Stimulated activated CD4-positive, alpha-beta T cell treated with anti-CD3 and anti-CD28 coated beads, Interleukin-15, amount 100 ng/mL, for 1 hour (primary cell): ENCODE measurements at regions not wholly inside any gene's neighbourhood (a gene's known extent, or its start where the extent isn't known, plus 50 kb on each side); places are given as distances from the start of the nearest gene placed in this dataset.

Experiments used
- DNase-seq, 2 donors: peaks; one replicate each; pipeline ENCODE4 v3.0.0-alpha.2; 2020; ENCODE audit warnings: low read depth in 1 of 2, low spot score in 1 of 2

DNA sequence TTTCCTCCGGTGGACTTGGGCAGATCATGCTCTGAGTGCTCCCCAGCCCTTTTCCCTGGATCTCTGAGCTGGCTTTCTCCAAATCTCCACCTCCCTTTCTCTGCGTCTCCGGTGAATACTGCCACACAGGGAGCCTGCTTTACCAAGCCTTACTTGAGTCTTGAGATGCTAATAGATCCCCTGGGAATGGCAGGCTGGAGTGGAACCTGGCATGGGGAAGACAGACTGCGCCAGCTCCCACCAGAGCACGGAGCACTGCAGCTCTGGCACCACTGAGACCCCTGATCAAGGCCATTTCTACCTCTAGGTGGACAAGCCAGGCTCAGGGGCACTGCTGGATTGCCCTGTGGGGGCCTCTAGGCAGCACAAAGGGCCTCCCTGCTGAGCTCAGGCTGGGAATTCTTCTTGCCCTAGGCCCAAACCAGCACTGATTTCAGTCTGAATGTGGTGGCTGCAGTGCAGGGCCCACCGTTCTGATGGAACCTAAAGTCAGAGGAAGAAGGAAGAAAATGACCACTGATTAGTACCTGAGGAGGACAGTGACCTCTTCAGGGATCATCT, 74.3 kb upstream of the CRHR1 start:
- DNase-seq = no peak

DNA sequence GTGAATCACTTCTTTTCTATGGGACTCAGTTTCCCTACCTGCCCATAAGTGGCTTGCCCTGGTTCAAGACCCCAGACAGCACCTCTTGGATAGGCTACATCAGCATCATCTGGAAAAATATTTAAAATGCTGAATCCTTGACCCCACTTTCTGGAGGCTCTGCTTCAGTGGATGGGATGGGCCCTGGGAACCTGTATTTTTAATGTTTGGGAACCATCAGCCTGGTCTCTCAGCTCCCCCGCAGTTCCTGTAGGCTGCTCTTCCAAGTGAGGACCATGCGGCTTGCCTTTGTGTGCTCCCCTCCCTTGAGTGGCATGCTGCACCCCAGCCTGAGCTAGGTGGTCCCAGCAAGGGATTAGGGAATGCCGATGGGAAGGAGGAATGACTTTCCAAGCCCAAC, 68.3 kb upstream of the CRHR1 start:
- DNase-seq = no peak

DNA sequence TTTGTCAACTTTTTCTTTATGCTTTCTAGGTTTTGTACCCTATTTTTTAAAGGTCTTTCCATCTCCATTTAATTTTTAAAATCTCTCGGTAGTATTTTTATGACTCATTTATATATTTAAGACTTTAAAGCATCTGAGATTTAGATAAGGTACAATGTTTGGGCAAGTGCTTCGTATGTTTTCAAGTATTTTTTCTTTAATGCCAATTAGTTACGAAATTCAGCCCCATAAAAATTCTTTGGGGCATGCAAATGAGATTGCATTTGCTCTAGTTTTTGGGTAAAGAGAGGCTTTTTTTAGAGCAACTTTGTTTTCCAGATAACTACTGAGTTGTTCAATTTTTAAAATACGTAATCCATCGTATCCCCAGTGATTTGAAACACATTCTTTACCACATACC, 65.3 kb upstream of the CRHR1 start:
- no peak for DNase-seq

DNA sequence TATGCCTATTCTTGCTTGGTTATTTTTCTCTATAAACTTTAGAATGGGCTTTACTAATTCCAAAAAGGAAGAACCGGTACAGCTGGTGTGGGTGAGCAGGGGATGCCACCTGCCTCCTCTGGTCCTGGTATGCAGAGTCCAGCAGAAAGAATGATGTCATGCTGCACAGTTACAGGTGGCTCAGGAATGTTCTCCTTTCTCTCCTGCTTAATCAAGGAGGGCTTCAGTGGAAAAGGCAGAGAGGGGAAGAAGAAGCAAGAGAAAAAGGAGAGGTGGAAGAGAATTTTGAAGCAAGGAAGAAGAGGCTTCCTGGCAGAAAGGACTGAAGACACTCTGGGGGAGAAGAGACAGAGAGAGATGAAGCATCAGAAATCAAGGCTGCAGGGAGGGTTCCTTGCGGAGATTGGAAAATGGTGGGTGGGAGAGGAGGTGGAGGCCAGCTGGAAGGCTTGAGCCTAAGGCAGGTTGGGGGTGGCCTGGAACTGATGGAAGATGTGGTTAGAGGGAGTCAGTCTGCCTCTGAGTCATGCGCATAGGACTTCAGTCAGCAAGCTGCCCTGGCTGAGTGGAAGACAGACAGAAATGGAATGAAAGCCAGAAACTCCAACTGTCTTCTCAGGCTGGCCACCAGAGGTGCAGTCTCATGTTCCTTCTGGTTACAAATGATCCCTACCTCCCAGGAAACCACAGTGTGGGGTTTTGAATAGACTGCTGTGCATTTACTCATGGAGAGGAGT, 64.6 kb upstream of the CRHR1 start:
- DNase-seq = no peak

DNA sequence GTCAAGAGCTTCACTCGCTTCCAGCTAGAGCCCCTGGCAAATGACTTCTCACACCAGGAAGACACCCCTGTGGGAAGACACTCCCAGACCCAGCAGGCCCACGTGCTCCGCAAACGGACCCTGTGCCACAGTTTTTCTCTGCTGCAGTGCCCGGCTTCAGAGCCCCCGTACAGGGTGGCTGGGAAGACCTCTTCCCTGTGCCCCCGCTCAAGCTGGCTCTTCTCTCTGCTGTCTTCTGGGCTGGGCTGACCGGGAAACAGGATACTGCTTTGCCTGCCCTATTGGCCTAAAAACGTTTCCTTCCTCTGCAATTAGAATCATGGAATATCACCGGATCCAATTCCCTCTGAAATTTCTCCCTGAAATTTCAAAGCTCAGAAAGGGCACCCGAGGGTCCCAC, 63.7 kb upstream of the CRHR1 start:
- DNase-seq = no peak

DNA sequence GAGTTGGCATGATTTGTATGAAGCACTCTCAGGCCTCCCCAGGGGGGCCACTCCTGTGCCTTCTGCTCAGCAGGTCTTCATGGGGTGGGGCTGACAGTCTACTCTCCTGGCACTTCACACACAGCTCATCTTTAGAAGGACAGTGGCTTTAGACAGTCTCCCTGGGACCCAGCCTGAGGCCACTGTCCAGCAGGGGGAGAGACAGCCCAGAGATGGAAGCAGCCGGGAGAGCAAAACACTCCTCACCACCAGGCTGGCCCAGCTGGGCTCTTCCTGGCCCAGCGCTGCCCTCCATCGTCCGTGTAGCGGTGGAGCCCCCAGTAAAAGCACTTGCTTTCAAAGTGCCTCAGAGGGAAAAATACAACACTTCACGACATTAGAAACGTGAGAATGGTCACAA, 62.0 kb upstream of the CRHR1 start:
- DNase-seq = no peak

DNA sequence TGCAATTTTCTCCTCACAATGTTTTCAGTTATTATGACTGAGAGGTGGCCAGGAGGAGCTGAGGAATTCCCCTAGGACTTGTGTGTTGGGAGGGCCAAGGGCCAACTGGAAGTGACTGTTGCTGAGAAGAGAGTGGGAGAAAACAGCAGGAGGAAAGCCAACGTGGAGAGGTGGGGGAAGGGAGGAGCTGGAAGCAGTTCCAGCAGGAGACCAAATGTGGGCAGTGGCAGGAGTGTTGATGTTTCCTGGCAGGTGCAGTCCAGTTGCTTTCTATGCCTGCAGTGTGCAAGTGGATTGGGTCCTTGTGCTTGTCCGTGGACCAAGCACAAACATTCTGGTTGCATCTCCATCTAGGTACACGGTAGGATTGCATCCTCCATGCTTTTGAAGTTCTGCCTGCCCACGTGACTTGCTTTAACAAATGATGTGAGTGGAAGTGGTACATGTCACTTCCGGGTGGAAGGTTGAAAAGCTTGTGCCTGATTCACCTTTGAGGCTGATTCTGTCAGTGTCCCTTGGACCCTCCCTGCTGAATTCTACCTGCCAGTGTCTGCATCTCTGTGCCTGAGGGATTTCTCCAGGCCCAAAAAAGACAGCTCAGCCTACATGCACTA, 54.7 kb upstream of the CRHR1 start:
- no peak for DNase-seq

DNA sequence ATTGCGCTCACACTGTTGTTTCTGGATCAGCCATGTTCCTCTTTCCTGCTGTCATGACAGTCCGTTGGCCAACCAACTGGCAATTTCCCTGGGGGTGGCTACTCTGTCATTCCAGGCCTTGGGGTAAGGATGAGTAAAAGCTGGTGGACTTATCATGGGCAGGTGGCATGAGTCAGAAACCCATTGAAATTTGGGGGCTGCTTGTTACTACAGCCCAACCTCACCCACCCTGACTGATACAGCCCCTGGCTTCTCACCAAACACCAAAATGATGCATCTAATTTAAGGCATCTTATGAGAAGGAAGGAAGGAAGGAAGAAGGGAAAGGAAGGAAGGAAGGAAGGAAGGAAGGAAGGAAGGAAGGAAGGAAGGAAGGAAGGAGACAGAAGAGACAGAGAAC, 53.9 kb upstream of the CRHR1 start:
- DNase-seq = no peak

DNA sequence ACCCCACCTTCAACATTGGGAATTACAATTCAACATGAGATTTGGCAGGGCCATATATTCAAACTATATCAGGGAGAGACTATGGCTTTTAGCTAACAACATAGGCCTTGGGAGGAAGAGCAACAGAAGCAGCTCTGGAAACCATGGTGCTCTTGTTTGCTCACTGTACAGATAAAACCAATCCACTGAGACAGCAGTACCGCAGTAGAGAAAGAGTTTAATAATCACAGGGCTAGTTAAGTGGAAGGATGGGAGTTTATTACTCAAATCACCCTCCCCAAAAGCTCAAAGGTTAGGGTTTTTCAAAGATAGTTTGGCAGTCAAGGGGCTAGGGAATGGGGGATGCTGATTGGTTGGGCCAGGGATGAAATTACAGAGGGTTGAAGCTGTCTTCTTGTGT, 52.7 kb upstream of the CRHR1 start:
- no peak for DNase-seq

DNA sequence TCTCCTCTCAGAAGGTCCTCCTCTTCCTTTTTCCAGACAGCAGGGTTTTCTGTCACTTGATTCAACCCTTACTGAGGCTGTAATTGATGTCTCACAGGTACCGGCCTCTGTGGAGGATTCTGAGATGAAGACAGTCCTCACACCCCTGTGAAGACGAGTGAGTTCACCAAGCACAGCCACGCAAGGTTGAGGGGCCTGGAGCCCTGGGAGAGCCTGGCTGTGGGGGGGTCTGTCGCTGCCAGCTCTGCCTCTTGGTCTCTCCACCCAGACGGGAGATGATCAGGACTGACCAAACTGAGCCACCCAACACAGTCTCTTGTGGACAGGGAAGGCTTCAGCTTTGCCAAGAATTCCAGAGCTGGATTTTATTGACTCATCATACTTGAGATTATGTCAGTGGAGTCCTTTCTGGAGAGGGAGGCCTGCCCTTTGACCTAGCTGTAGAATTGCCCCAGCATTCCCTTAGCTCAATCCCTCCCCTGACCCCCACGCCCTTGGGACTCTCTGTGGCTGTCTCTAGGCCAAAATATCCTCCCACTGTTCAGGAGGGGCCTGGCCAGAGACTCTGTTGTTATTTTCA, 51.1 kb upstream of the CRHR1 start:
- no peak for DNase-seq

DNA sequence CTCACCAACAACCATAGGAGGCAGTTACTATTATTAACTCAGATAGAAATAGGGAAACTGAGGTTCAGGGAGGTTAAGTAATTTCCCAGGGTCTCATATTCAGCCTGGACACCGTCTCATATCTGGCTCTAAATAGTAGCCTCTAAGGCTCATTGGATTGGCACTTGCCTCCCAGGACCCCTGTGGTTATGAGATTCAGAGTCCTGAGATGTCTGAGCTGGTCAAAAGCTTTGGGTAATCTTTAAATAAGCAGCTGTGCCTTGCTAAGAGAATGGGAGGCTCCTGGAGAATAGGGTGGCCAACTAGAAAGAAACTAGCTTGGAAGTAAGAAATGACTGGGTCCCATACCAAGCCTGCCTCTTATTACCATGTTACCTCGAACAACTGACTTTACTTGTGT, 50.3 kb upstream of the CRHR1 start:
- no peak for DNase-seq
